ENCODE measurements at regions not wholly inside any gene's neighbourhood (a gene's known extent, or its start where the extent isn't known, plus 50 kb on each side); places are given as distances from the start of the nearest gene placed in this dataset.

DNA sequence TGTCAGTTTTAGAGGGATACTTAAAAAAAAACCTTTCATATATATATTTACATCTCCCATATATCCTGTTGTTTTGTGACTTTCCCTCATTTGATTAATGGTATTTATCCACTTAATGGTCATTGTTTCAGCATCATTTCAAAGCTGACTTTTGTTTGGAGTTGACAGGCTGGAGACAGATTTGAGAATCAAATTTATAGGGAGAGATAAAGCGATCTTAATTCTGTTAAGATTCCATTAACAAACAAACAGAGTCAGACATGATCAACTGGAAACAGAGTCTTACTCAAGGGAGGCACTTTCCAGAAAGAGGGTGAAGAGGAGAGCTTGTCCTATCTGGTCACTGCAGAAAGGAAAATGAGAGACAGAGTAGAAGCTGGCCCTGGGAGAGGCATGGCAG, 283.4 kb downstream of the TTLL7 start:
- TF ChIP-seq, protein P1, sequence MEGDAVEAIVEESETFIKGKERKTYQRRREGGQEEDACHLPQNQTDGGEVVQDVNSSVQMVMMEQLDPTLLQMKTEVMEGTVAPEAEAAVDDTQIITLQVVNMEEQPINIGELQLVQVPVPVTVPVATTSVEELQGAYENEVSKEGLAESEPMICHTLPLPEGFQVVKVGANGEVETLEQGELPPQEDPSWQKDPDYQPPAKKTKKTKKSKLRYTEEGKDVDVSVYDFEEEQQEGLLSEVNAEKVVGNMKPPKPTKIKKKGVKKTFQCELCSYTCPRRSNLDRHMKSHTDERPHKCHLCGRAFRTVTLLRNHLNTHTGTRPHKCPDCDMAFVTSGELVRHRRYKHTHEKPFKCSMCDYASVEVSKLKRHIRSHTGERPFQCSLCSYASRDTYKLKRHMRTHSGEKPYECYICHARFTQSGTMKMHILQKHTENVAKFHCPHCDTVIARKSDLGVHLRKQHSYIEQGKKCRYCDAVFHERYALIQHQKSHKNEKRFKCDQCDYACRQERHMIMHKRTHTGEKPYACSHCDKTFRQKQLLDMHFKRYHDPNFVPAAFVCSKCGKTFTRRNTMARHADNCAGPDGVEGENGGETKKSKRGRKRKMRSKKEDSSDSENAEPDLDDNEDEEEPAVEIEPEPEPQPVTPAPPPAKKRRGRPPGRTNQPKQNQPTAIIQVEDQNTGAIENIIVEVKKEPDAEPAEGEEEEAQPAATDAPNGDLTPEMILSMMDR (conservative IDR thresholded peaks at IDR 0.05; ENCODE audit: low read depth, low read length): no peak
- no peak overlapping the region for H3K4me3 ChIP-seq (ENCODE audit: low read depth, low read length)
- no peak for DNase-seq (ENCODE audit: low read depth)

DNA sequence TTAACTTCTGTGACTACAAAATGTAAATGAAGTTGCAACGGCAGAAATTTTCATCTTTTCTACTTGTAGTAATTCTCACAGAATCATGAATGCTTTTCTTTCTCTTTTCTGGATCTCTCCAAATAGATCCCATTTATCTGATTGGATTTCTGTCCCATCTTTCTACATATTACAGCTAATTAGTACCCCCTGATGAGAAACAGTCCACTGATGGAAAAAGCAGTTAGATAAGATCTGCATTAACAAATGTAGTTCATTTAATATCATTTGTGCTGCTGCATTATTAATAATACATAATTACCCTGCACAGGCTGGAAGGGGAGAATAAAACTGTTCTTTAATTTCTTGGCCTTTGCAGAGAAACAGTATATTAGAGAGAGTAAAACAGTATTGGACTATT, 289.3 kb downstream of the TTLL7 start:
- no peak overlapping the region for H3K4me3 ChIP-seq (ENCODE audit: low read depth, low read length)
- TF ChIP-seq, protein P1 (conservative IDR thresholded peaks at IDR 0.05; ENCODE audit: low read depth, low read length): no peak
- no peak for DNase-seq (ENCODE audit: low read depth)

DNA sequence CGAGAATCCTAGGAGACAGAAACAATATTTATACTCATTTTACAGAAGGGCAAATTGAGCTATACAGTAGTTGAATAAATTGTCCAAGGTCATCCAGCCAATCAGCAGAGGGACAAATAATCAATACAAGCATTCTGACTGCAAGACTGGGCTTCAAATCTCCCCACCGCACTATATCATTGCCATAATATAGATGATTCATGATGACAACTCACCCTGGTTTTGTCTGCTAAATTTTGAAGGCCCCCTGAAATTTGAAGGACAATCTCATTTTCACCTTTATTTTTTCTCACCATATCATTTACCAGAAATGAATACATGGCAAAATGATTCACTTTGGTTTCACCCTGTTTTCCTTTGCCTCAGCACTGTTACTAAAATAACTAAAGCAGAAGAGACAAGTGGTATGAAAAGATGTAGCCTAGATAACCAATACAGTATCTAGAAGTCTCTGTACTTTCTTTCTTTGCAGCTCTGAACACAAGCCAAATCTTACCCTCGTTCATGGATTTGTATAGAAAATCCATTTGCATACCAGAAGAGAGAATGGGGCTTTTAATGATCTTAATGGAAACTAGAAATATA, 292.5 kb downstream of the TTLL7 start:
- TF ChIP-seq, protein P1 (conservative IDR thresholded peaks at IDR 0.05; ENCODE audit: low read depth, low read length): no peak
- DNase-seq (ENCODE audit: low read depth): no peak

DNA sequence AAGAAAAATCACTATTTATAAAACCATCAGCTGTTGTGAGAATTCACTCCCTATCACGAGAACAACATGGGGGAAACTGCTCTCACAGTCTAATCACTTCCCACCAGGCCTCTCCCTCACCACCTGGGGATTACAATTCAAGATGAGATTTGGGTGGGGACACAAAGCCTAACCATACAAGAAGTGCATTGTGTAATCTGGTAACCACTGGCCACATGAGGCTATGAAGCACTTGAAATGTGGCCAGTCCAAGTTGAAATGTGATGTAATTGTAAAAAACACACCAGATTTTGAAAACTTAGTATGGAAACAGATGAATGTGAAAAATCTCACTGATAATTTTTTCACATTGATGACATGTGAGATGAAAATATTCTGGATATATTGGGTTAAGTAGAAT, 293.8 kb downstream of the TTLL7 start:
- no peak for DNase-seq (ENCODE audit: low read depth)
- H3K4me3 ChIP-seq (ENCODE audit: low read depth, low read length): no peak overlapping the region
- TF ChIP-seq, protein P1 (conservative IDR thresholded peaks at IDR 0.05; ENCODE audit: low read depth, low read length): no peak

More for the DNA sequence above, 292.5 kb downstream of the TTLL7 start:
- no peak overlapping the region for H3K4me3 ChIP-seq (ENCODE audit: low read depth, low read length)

DNA sequence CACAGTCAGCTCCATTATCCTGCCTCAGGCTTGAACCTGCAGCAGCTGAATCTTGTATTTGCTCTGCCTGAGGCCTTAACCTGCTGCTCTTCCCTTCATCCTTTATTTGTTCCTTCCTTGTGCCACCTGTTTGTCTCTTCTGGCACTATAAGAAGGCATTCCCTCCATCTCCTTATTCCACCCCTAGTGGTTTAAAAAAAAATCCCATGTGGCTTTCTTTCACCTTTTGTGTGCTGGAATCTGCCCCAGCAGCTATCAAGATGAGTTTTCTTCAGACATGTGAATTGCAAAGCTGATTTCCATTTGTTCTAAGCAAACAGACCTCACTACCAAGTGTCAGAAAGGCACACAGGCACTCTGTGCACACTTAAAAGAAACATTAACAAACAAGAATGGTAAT, 294.6 kb downstream of the TTLL7 start:
- TF ChIP-seq, protein P1 (conservative IDR thresholded peaks at IDR 0.05; ENCODE audit: low read depth, low read length): peak; percentile 16
- H3K4me3 ChIP-seq (ENCODE audit: low read depth, low read length): no peak overlapping the region
- DNase-seq (ENCODE audit: low read depth): no peak

DNA sequence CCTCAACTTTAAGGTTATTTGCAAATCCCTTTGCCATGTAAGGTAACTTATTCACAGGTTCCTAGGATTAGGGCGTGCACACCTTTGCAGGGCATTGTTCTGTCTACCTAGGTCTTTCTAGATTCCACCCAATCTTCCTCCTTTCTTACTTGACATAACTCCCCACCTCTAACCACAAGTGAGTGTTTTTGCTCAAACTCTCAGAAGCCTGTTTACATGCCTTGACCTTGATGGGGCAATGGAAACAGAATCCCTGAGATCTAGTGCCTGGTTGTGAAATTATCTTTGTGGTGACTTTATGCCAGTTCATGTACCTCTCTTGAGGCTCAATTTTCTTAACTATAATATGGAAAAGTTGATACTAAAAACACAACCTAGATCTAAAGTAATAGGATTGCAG, 296.6 kb downstream of the TTLL7 start:
- no peak overlapping the region for H3K4me3 ChIP-seq (ENCODE audit: low read depth, low read length)
- TF ChIP-seq, protein P1 (conservative IDR thresholded peaks at IDR 0.05; ENCODE audit: low read depth, low read length): no peak
- no peak for DNase-seq (ENCODE audit: low read depth)

DNA sequence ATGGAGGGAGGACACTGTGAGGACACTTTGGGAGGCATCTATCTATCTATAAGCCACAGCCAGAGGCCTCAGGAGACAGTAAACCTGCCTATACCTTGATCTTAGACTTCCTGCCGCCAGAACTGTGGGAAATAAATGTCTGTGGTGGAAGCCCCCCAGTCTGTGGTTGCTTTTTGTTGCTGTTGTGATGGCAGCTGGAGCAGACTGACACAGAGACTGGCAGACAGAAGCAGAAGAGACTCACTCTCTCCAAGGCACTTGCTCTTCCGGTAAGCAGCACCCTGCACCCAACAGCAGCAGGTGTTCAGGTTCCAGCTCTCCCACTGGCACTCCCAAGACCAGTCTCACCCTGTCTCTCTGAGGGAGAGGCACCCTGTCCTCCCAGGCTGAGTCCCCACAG, 297.6 kb downstream of the TTLL7 start:
- no peak for DNase-seq (ENCODE audit: low read depth)
- H3K4me3 ChIP-seq (ENCODE audit: low read depth, low read length): no peak overlapping the region
- TF ChIP-seq, protein P1 (conservative IDR thresholded peaks at IDR 0.05; ENCODE audit: low read depth, low read length): no peak

All from epithelial cell of proximal tubule (primary cell).